HL-60 (cell line): ENCODE measurements at regions not wholly inside any gene's neighbourhood (a gene's known extent, or its start where the extent isn't known, plus 50 kb on each side); places are given as distances from the start of the nearest gene placed in this dataset.

ENCODE experiments used
- GABPA ChIP-seq: IDR thresholded peaks from 2 replicates; pipeline ENCODE4 v1.6.1; 2012; ENCODE audit warnings: low read depth
- TF ChIP-seq, protein P1 (sequence below): IDR thresholded peaks from one replicate; pipeline ENCODE4 v1.5.1; 2011; ENCODE audit warnings: low read length, control low read depth, inconsistent platforms; ENCODE audit not compliant: insufficient read depth

DNA sequence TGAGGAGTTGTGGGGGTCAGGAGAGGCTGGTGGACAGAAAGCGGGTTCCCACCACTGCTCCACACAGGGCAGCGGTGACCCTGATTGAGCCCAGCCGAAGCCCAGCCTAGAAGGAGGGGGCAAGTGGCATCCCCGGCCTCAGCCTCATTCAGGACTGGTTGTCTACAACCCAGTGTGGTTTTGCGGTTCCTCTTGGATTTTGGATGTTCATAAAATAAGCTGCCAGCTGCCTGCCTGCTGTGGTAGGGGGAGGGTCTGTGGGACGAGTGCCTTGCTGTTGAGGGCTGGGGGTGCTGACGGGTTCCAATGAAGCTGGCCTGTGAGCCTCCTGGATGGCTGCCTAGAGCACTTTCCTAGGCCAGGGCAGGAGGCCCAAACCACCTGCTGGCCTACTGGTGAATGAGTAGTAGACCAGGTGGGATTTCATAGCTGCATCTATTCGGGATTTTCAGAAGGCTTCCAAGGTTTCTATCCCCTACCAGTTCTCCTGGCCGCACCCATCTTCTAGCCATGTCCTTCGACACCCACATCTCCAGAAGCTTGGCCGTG lies 102.4 kb downstream of the NDFIP1 start:
- TF ChIP-seq, protein P1, sequence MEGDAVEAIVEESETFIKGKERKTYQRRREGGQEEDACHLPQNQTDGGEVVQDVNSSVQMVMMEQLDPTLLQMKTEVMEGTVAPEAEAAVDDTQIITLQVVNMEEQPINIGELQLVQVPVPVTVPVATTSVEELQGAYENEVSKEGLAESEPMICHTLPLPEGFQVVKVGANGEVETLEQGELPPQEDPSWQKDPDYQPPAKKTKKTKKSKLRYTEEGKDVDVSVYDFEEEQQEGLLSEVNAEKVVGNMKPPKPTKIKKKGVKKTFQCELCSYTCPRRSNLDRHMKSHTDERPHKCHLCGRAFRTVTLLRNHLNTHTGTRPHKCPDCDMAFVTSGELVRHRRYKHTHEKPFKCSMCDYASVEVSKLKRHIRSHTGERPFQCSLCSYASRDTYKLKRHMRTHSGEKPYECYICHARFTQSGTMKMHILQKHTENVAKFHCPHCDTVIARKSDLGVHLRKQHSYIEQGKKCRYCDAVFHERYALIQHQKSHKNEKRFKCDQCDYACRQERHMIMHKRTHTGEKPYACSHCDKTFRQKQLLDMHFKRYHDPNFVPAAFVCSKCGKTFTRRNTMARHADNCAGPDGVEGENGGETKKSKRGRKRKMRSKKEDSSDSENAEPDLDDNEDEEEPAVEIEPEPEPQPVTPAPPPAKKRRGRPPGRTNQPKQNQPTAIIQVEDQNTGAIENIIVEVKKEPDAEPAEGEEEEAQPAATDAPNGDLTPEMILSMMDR = no peak
- no peak for TF ChIP-seq GABPA
